ENCODE measurements at regions not wholly inside any gene's neighbourhood (a gene's known extent, or its start where the extent isn't known, plus 50 kb on each side); places are given as distances from the start of the nearest gene placed in this dataset.

DNA sequence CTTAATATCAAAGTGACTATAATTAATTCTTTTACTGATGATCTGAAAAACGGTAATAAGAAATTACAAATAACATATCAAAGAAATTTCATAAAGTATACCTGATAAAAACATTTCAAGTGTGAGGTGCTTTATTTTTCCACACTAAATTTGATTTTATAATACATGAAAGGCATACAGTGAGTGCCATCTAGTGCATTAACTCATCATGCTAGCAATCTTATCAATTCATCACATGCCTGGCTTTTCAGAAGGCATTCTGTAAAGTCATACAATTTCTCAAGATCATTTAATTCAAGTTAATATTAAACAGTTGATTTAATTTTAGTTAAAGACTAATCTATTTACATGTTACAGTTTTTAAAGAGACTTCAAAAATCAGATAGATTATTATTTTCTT, 1020.9 kb downstream of the GATA3 start:
- TF ChIP-seq, protein P1, sequence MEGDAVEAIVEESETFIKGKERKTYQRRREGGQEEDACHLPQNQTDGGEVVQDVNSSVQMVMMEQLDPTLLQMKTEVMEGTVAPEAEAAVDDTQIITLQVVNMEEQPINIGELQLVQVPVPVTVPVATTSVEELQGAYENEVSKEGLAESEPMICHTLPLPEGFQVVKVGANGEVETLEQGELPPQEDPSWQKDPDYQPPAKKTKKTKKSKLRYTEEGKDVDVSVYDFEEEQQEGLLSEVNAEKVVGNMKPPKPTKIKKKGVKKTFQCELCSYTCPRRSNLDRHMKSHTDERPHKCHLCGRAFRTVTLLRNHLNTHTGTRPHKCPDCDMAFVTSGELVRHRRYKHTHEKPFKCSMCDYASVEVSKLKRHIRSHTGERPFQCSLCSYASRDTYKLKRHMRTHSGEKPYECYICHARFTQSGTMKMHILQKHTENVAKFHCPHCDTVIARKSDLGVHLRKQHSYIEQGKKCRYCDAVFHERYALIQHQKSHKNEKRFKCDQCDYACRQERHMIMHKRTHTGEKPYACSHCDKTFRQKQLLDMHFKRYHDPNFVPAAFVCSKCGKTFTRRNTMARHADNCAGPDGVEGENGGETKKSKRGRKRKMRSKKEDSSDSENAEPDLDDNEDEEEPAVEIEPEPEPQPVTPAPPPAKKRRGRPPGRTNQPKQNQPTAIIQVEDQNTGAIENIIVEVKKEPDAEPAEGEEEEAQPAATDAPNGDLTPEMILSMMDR (IDR thresholded peaks at IDR 0.05): no peak

DNA sequence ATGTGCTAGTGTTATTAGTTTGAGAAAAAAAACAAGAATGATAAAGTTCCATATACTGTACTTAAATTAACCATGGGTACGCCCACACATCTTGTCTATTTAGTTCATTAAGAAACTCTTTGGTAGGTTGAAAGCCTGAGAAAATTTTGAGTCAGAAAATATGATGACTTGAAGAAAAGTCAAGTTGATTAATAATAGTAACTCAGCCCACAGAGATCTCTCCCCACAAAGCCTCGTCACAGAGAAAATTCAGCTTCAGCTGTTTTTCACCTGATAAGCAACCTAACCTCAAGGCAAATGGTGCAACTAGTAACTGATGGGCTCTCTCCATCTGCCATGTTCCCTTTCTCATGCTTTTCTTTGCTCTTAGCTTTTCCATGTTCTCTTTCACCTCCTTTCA, 1021.6 kb downstream of the GATA3 start:
- DNase-seq (ENCODE audit: low spot score): no peak
- TF ChIP-seq, protein P1 (IDR thresholded peaks at IDR 0.05): no peak
- ATAC-seq (ENCODE audit: low FRiP score): no peak

More for the DNA sequence above, 1020.9 kb downstream of the GATA3 start:
- no peak for ATAC-seq (ENCODE audit: low FRiP score)
- no peak for DNase-seq (ENCODE audit: low spot score)

DNA sequence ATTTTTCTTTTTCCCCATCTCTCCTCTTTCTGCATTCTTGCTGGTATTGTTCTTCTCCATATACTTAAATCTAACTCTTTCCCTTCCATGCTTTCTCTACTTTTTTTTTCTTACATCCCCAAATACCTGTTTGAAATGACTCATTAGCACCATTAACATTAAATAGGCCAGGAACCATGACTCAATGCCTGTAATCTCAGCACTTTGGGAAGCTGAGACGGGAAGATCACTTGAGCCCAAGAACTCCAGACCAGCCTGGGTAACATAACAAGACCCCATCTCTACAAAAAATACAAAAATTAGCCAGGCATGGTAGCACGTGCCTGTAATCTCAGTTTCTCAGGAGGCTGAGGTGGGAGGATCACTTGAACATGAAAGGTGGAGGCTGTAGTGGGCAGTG, 1026.8 kb downstream of the GATA3 start:
- DNase-seq (ENCODE audit: low spot score) (no peak), ATAC-seq (ENCODE audit: low FRiP score) (no peak)
- TF ChIP-seq, protein P1 (IDR thresholded peaks at IDR 0.05): no peak

DNA sequence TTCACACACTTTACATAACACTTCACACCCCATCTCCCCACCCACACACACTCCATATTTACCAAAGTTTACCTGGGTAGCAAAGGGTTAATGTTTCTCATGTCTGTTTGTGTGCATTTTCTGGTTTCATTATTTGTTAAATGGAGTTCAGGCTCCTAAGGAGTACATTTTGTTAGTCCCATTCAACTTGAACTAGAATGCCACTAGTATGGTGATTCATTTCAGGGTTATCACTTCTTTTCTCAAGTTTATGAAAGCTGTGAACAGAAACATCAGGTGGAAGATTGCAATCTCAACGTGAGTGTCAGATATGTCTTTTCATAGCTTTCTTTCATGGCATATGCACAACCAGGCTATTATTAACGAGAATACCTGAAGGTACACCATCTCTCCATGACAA, 1027.5 kb downstream of the GATA3 start:
- ATAC-seq (ENCODE audit: low FRiP score): no peak
- TF ChIP-seq, protein P1 (IDR thresholded peaks at IDR 0.05): no peak
- no peak for DNase-seq (ENCODE audit: low spot score)

DNA sequence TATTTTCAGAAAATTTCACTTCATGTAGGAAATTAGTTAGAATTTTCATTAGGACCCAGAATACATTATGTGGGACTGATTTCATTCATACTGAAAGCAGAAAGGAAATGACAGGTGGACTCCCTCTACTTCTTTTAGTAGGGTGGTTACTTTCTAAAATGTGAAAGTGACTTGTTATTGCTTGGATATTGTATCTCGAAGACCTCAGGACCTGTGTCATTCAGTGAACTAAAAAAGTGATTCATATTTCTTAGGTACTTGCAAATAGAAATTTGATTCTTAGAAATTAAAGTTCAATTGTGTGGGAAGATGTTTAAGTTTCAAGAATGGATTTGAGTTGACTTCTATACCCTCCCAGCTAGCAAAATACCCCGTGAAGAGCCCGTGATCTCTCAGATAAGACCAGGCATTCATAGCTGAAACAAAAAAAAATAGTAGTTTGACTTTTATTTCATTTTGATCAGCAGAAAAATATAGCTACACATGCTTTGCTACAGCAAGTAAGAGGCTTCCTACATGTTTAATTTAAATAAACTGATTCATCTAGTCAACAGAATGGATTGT, 1037.1 kb downstream of the GATA3 start:
- TF ChIP-seq, protein P1 (IDR thresholded peaks at IDR 0.05): no peak
- ATAC-seq (ENCODE audit: low FRiP score) (no peak), DNase-seq (ENCODE audit: low spot score) (no peak)

DNA sequence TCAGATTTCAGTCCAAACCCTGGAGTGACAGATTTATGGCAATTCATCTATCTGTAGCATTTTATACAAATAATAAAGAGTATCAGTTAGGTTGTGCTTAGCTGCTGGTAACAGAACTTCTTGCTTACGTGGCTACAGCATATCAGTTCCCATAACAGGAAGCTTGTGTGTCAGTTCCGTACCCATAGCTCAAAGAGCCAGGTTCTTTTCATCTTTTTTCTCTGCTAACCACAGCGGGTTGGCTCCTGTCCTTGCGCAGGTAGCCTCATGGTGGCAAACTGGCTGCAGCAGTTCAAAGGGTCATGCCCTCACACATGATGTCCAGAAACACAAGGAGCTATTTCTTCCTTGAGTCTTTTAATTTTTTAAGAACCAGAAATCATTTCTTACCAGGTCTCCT, 1041.8 kb downstream of the GATA3 start:
- TF ChIP-seq, protein P1 (IDR thresholded peaks at IDR 0.05): no peak
- DNase-seq (ENCODE audit: low spot score) (no peak), ATAC-seq (ENCODE audit: low FRiP score) (no peak)

DNA sequence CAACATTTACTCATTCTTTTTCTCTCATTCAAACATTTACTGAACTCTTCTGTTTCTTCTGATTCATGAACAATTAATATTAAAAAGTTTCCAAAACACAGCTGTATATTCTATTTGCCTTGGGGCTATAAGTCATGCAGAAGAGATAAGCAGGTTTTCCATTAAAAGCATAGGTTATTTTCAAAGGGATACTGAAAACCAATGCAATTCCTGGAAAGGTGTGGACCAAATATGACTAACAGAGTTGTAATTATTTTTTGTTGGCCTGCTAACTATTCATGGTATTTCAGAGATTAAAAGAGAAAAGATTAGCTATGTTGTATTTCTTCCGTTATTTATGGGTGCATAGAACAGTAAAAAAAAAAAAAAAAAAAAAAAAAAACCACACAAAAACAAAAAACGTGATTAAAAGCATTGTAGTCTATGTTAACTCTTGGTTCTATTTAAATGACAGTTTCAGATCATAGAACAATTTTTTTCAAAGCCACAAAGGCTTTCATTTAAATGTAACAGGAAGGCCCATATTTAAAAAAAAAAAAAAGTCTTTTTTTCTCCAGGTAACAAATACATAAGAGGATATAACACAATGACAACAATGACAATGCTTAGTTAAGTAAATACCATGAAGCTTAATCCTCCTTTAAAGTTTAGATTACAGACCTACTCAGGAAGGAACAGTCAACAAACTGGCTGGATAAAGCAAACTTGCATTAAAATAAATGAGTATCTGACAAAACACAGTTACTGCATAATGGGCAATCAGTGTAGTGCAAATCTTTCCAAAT, 1042.9 kb downstream of the GATA3 start:
- no peak for DNase-seq (ENCODE audit: low spot score)
- no peak for ATAC-seq (ENCODE audit: low FRiP score)
- TF ChIP-seq, protein P1 (IDR thresholded peaks at IDR 0.05): no peak
